H9 (cell line): ENCODE measurements at regions not wholly inside any gene's neighbourhood (a gene's known extent, or its start where the extent isn't known, plus 50 kb on each side); places are given as distances from the start of the nearest gene placed in this dataset.

Source experiments
- DNase-seq: peaks from one replicate; pipeline ENCODE4 v3.0.0-alpha.2; 2017
- H2AFZ ChIP-seq: one replicate; pipeline ENCODE4 v1.6.1; 2013; ENCODE audit warnings: mild to moderate bottlenecking, low read length, control low read depth, moderate library complexity
- H2AK5ac ChIP-seq: 2 replicates; pipeline ENCODE4 v1.6.1; 2013; ENCODE audit warnings: low read length, control low read depth, mixed read lengths; ENCODE audit not compliant: insufficient read length
- H2BK120ac ChIP-seq: one replicate; pipeline ENCODE4 v1.6.1; 2013; ENCODE audit warnings: low read depth, mild to moderate bottlenecking, low read length, control low read depth, inconsistent platforms; ENCODE audit not compliant: poor library complexity, severe bottlenecking
- H2BK12ac ChIP-seq: 2 replicates; pipeline ENCODE4 v1.6.1; 2013; ENCODE audit warnings: low read length, control low read depth, mixed read lengths, low read depth; ENCODE audit not compliant: insufficient read length
- H2BK15ac ChIP-seq: 2 replicates; pipeline ENCODE4 v1.6.1; 2013; ENCODE audit warnings: low read depth, low read length, control low read depth
- H2BK20ac ChIP-seq: one replicate; pipeline ENCODE4 v1.6.1; 2013; ENCODE audit warnings: low read depth, mild to moderate bottlenecking, low read length, control low read depth, inconsistent platforms; ENCODE audit not compliant: poor library complexity, severe bottlenecking
- H2BK5ac ChIP-seq: 2 replicates; pipeline ENCODE4 v1.6.1; 2013; ENCODE audit warnings: low read length, control low read depth, mixed read lengths; ENCODE audit not compliant: insufficient read length
- H3K14ac ChIP-seq: 2 replicates; pipeline ENCODE4 v1.6.1; 2013; ENCODE audit warnings: low read length, control low read depth; ENCODE audit not compliant: insufficient read depth
- H3K18ac ChIP-seq: 2 replicates; pipeline ENCODE4 v1.6.1; 2013; ENCODE audit warnings: low read depth, mild to moderate bottlenecking, mixed read lengths, low read length, control low read depth; ENCODE audit not compliant: insufficient read length
- H3K23ac ChIP-seq: 2 replicates; pipeline ENCODE4 v1.6.1; 2013; ENCODE audit warnings: low read length, control low read depth, mixed read lengths, low read depth; ENCODE audit not compliant: insufficient read length
- H3K23me2 ChIP-seq: 2 replicates; pipeline ENCODE4 v1.6.1; 2013; ENCODE audit warnings: low read depth, mild to moderate bottlenecking, mixed read lengths, low read length, control low read depth; ENCODE audit not compliant: insufficient read length, poor library complexity, severe bottlenecking
- H3K27ac ChIP-seq: 2 replicates; pipeline ENCODE4 v1.5.1; 2013; ENCODE audit warnings: low read length, control low read depth, mixed read lengths, low read depth; ENCODE audit not compliant: insufficient read length
- H3K27me3 ChIP-seq: 2 replicates; pipeline ENCODE4 v1.6.1; 2013; ENCODE audit warnings: low read length, control low read depth, inconsistent platforms; ENCODE audit not compliant: insufficient read depth
- H3K4ac ChIP-seq: 2 replicates; pipeline ENCODE4 v1.6.1; 2013; ENCODE audit warnings: low read depth, mild to moderate bottlenecking, control low read depth, inconsistent platforms, low read length, moderate library complexity
- H3K4me1 ChIP-seq: 2 replicates; pipeline ENCODE4 v1.6.1; 2013; ENCODE audit warnings: low read length, control low read depth, inconsistent platforms; ENCODE audit not compliant: insufficient read depth
- H3K4me2 ChIP-seq: 2 replicates; pipeline ENCODE4 v1.6.1; 2013; ENCODE audit warnings: low read length, control low read depth, mixed read lengths; ENCODE audit not compliant: insufficient read length, insufficient read depth
- H3K56ac ChIP-seq: 2 replicates; pipeline ENCODE4 v1.6.1; 2013; ENCODE audit warnings: low read depth, mild to moderate bottlenecking, mixed read lengths, low read length, control low read depth; ENCODE audit not compliant: insufficient read length
- H3K79me1 ChIP-seq: 2 replicates; pipeline ENCODE4 v1.6.1; 2013; ENCODE audit warnings: low read depth, mild to moderate bottlenecking, moderate library complexity, low read length, control low read depth, inconsistent platforms; ENCODE audit not compliant: insufficient read depth, poor library complexity, severe bottlenecking
- H3K79me2 ChIP-seq: 2 replicates; pipeline ENCODE4 v1.6.1; 2013; ENCODE audit warnings: low read length, control low read depth, inconsistent platforms; ENCODE audit not compliant: insufficient read depth
- H3K9ac ChIP-seq: 2 replicates; pipeline ENCODE4 v1.6.1; 2013; ENCODE audit warnings: low read length, control low read depth, mixed read lengths; ENCODE audit not compliant: insufficient read length; ENCODE audit errors: extremely low read depth
- H3K9me3 ChIP-seq: one replicate; pipeline ENCODE4 v1.6.1; 2013; ENCODE audit warnings: low read depth, low read length, inconsistent platforms; ENCODE audit not compliant: control insufficient read depth
- H3T11ph ChIP-seq: one replicate; pipeline ENCODE4 v1.6.1; 2013; ENCODE audit warnings: mild to moderate bottlenecking, low read length, control low read depth, inconsistent platforms
- H4K20me1 ChIP-seq: one replicate; pipeline ENCODE4 v1.6.1; 2013; ENCODE audit not compliant: control insufficient read depth, insufficient read length, insufficient read depth
- H4K5ac ChIP-seq: 2 replicates; pipeline ENCODE4 v1.6.1; 2013; ENCODE audit warnings: low read depth, mild to moderate bottlenecking, mixed read lengths, low read length, control low read depth; ENCODE audit not compliant: insufficient read length
- H4K8ac ChIP-seq: replicated peaks from 2 replicates; pipeline ENCODE4 v1.6.1; 2013; ENCODE audit warnings: low read length, control low read depth, mixed read lengths, low read depth; ENCODE audit not compliant: insufficient read length
- H4K91ac ChIP-seq: 2 replicates; pipeline ENCODE4 v1.6.1; 2013; ENCODE audit warnings: low read depth, mild to moderate bottlenecking, moderate library complexity, mixed read lengths, low read length, control low read depth; ENCODE audit not compliant: insufficient read length
- H3K27ac Mint-ChIP-seq, 3 experiments: 2 replicates in 2 of 3; 3 replicates in 1 of 3; pipeline ENCODE4 v1.8.0; 2020 to 2021; ENCODE audit warnings: mixed read lengths in 3 of 3, mild to moderate bottlenecking in 1 of 3, moderate library complexity in 1 of 3
- H3K27me3 Mint-ChIP-seq: 2 replicates; pipeline ENCODE4 v1.8.0; 2021; ENCODE audit warnings: low read depth, mild to moderate bottlenecking, moderate library complexity, mixed read lengths
- H3K36me3 Mint-ChIP-seq, 3 experiments: 2 replicates in 2 of 3; 3 replicates in 1 of 3; pipeline ENCODE4 v1.8.0; 2020 to 2021; ENCODE audit warnings: low read depth in 3 of 3, mixed read lengths in 3 of 3; ENCODE audit not compliant: insufficient read depth in 1 of 3
- H3K4me1 Mint-ChIP-seq, 2 experiments: 2 replicates each; pipeline ENCODE4 v1.8.0; 2020; ENCODE audit warnings: mixed read lengths in 2 of 2
- H3K4me3 Mint-ChIP-seq, 2 experiments: 2 replicates in 1 of 2; 3 replicates in 1 of 2; pipeline ENCODE4 v1.8.0; 2020 to 2021; ENCODE audit warnings: mild to moderate bottlenecking in 2 of 2, mixed read lengths in 2 of 2, moderate library complexity in 1 of 2
- H3K9me3 Mint-ChIP-seq, 2 experiments: 2 replicates in 1 of 2; 3 replicates in 1 of 2; pipeline ENCODE4 v1.8.0; 2020; ENCODE audit warnings: mild to moderate bottlenecking in 2 of 2, mixed read lengths in 2 of 2, moderate library complexity in 1 of 2
- WGBS: extraction: QIAGEN DNeasy Blood & Tissue Kit; methylation state at CpG from one replicate; pipeline ENCODE4 v1.1.7; 2013; ENCODE audit warnings: missing lambda C conversion rate, low lambda C conversion rate, mixed read lengths; ENCODE audit not compliant: insufficient read length; ENCODE audit errors: extremely low coverage; 5-methylcytosine and 5-hydroxymethylcytosine counted together
- TF ChIP-seq, protein P1 (sequence below): fragments of 200-600 bp; sonication (generic); conservative IDR thresholded peaks from 3 replicates; pipeline ENCODE4 v1.8.0; 2021; ENCODE audit warnings: antibody characterized with exemption, mild to moderate bottlenecking

DNA sequence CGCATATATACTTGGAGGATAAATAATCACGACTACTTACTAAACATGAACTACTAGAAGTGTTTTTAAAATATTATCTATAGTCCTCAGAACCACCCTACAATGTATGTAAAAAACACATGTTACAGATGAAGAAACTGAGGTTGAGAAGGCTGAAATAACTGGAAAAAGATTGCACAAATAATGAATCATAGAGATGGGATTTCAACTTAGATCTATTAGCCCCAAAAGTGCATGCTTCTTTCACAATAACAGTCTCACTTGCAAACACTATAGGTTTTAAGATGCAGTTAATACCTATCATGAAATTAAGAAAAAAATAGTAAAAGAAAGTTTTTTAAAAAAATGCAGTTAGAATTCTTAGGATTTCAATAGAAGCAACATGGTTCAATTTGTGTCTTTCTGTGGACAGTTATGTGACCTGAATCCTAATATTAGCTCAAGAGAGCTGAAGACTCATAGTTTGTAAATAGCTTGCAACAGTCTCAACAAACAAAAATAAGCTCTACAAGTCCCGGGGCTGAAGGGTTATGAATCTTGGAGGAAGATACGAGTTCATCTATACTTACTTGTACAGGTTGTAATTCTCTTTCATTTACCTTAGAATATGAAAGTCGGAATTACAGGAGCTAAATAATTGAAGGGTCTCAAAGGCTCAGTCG, 58.6 kb upstream of the NTPCR start:
- Histone ChIP-seq H2AK5ac (no peak overlapping the region), H3K4ac (no peak overlapping the region), H3K79me2 (no peaks in the 10 kb centered on the region), H4K5ac (no peak overlapping the region), H2BK12ac (no peak overlapping the region), H3K27ac (no peak overlapping the region), H3K79me1 (no peaks in the 10 kb centered on the region), H3K4me1 (no peaks in the 10 kb centered on the region), H4K20me1 (no peaks in the 10 kb centered on the region), H2BK20ac (no peak overlapping the region), H2BK120ac (no peak overlapping the region), H3K4me2 (no peak overlapping the region), H3K9me3 (peaks cover 6% of the 10 kb centered on the region), H3T11ph (no peak overlapping the region), H3K56ac (no peak overlapping the region), H2AFZ (no peak overlapping the region), H3K23me2 (no peaks in the 10 kb centered on the region), H4K8ac (no peak overlapping the region), H3K14ac (no peak overlapping the region), H3K18ac (no peak overlapping the region), H4K91ac (no peak overlapping the region), H3K27me3 (no peaks in the 10 kb centered on the region), H2BK5ac (no peak overlapping the region), H3K23ac (no peak overlapping the region), H3K9ac (no peak overlapping the region), H2BK15ac (no peak overlapping the region)
- H3K9me3 Mint-ChIP-seq = peaks cover 8 to 18% of the 10 kb centered on the region in 2 experiments; a peak in 3 of 5 replicates
- H3K27ac Mint-ChIP-seq = no peak overlapping the region
- H3K36me3 Mint-ChIP-seq = peaks cover 0 to 6% (median 3%) of the 10 kb centered on the region in 3 experiments; a peak in 4 of 7 replicates
- no peak for DNase-seq
- peaks cover 3 to 8% of the 10 kb centered on the region in 2 experiments for H3K4me1 Mint-ChIP-seq
- peaks cover 6% of the 10 kb centered on the region for H3K27me3 Mint-ChIP-seq
- WGBS = no CpG with 5 or more reads among the region's 6 CpGs
- TF ChIP-seq, protein P1, sequence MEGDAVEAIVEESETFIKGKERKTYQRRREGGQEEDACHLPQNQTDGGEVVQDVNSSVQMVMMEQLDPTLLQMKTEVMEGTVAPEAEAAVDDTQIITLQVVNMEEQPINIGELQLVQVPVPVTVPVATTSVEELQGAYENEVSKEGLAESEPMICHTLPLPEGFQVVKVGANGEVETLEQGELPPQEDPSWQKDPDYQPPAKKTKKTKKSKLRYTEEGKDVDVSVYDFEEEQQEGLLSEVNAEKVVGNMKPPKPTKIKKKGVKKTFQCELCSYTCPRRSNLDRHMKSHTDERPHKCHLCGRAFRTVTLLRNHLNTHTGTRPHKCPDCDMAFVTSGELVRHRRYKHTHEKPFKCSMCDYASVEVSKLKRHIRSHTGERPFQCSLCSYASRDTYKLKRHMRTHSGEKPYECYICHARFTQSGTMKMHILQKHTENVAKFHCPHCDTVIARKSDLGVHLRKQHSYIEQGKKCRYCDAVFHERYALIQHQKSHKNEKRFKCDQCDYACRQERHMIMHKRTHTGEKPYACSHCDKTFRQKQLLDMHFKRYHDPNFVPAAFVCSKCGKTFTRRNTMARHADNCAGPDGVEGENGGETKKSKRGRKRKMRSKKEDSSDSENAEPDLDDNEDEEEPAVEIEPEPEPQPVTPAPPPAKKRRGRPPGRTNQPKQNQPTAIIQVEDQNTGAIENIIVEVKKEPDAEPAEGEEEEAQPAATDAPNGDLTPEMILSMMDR = no peak
- H3K4me3 Mint-ChIP-seq = no peak overlapping the region
